ENCODE measurements at regions not wholly inside any gene's neighbourhood (a gene's known extent, or its start where the extent isn't known, plus 50 kb on each side); places are given as distances from the start of the nearest gene placed in this dataset.

- TF ChIP-seq CTCF (IDR thresholded peaks at IDR 0.05; ENCODE audit: insufficient read depth, low read depth, low read length) (no peak), EZH2 (IDR thresholded peaks at IDR 0.05; ENCODE audit: insufficient read depth, low read length) (no peak)
These were observed 112.0 kb downstream of the ARHGAP36 start for GRCh38 chrX:131170148-131170547.
